HG03565 (cell line): ENCODE measurements at regions not wholly inside any gene's neighbourhood (a gene's known extent, or its start where the extent isn't known, plus 50 kb on each side); places are given as distances from the start of the nearest gene placed in this dataset.
A peak's percentile ranks its signal among the peaks of the same experiment; 100 is the strongest.

Experiments used
- ATAC-seq: cut with Tn5 transposase; IDR thresholded peaks from one replicate; pipeline ENCODE4 v1.9.1; 2021; ENCODE audit warnings: mild to moderate bottlenecking, moderate library complexity; ENCODE audit not compliant: unreplicated experiment

- ATAC-seq, result no peak
Measured at GRCh38 chr6:156110249-156110648, 654.6 kb upstream of the NOX3 start.

DNA sequence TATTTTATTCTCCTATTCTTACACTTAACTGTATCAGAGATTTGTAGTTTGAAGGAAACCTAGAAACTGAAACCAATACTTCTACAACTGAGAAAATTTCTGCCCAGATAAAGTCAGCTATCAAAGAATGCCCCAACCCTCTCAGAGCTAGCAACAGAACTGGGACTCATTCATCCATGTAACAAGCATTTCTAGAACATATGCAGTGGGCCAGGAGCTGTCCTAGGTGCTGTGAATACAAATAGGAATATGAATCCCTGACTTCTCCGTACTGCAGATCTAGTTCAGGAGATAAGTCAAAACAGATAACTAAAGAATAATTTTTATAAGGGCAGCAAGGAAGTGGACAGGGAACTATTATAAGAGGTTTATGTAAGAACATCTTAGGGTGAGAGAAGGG is 654.1 kb upstream of the NOX3 start:
- ATAC-seq, result no peak

- ATAC-seq, result peak; percentile 56
Measured at GRCh38 chr6:156107624-156108101, 652.0 kb upstream of the NOX3 start.

DNA sequence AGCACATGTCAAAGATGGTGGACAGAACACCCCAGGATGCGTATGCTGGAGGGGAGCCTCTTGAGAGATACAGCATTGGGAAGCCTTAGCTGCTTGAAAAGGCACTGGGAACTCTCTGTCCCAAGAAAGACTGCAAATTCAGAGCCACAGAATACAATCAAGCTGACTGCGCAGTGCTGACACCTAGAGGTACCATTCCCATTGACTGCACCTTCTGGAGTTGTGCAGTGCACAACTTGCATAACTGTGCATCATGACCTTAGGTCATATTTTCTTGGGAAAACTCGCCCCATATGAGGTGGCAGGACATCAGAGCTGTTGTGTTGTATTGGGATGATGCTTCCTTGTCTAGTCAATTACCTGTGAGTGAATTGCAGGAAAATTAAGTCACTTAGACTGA is 646.5 kb upstream of the NOX3 start:
- ATAC-seq, result no peak

GRCh38 chr6:156098839-156099238 is 643.2 kb upstream of the NOX3 start:
- ATAC-seq, result no peak

- no peak for ATAC-seq
Measured at GRCh38 chr6:156087487-156087886, 631.8 kb upstream of the NOX3 start.

GRCh38 chr6:156082012-156082411 is 626.4 kb upstream of the NOX3 start:
- ATAC-seq, result no peak

- ATAC-seq, result no peak
Measured at GRCh38 chr6:156080371-156080770, 624.7 kb upstream of the NOX3 start.

DNA sequence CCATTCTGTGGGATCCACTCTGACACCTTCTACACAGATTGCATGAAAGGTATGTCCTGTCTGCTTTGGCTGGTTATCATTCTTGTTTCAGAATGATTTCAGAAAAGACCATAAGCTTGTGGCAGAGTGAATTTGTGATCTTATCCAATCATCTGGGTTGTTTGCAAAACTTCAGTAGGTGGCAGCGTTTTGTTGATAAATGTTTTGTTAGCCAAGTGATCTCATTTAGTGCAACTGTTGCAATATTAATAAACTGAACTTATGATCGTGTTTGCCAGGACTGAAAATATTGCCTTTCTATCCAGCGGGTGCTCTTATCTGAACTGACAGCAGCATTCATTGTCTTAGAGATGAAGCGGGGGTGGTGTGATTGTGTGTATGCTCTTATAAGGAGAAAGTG is 613.2 kb upstream of the NOX3 start:
- no peak for ATAC-seq

- no peak for ATAC-seq
Measured at GRCh38 chr6:156065849-156066248, 610.2 kb upstream of the NOX3 start.

DNA sequence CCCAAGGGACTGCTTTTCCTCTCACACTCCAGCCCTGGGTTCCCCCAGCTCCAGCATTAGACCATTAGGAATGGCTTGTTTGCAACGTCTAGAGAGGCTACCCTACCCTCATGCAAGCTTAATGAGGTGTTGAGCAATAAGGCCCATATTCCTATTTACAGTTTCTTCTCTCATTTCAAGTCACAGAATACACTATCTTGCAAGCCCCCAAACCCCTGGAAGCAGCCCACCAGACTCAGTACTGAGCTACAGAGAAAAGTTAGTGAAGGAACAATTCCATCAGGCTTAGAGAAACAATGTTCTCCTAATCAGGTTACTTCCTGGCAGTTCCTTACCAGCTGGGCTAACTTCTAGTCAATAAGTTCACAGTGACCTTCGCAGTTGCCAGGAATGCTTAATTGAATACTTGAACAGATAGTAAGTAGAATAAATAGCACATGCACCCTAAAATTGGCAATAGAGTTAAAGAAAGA is 606.5 kb upstream of the NOX3 start:
- no peak for ATAC-seq

- ATAC-seq, result no peak
Measured at GRCh38 chr6:156061465-156061864, 605.8 kb upstream of the NOX3 start.

DNA sequence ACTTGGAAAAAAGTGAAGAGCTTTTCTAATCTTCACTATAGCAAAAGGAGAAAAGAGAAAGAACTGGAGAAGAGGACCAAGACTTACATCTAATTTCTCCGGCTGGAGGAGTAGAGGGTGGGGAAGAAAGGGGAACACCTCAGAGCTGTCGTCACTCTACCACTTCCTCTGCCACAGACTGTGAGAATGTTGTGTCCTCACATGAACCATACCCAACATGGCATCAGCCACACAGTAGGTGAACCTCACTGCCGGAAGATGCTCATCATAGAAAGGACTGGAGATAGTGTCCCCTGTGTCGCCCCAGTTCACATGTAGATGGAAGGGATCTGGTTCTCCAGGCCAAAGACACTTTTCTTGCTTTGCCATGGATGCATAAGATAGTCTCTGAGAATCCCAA is 604.4 kb upstream of the NOX3 start:
- no peak for ATAC-seq

- no peak for ATAC-seq
Measured at GRCh38 chr6:156058356-156058755, 602.7 kb upstream of the NOX3 start.

DNA sequence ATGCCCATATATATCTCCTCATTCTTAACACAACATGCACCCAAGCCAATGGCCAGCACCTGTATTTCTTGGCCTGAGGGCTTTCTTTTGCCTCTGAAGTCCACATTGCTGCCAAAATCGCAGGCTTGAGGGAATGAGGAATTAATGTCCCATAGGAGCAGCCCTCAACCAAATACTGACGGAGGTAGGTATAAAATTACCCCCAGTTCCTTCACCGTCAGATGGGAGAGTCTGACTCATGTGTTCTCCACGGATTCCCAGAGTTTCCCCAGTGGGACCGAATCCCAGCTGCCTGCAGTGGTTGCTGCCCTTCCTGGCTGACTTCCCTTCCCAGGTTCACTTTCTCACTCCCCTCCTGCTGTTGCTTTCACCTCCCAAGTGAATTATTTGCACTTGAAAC is 602.2 kb upstream of the NOX3 start:
- ATAC-seq, result no peak

GRCh38 chr6:156056085-156056484 is 600.4 kb upstream of the NOX3 start:
- no peak for ATAC-seq

GRCh38 chr6:156053626-156054025 is 598.0 kb upstream of the NOX3 start:
- ATAC-seq, result no peak

DNA sequence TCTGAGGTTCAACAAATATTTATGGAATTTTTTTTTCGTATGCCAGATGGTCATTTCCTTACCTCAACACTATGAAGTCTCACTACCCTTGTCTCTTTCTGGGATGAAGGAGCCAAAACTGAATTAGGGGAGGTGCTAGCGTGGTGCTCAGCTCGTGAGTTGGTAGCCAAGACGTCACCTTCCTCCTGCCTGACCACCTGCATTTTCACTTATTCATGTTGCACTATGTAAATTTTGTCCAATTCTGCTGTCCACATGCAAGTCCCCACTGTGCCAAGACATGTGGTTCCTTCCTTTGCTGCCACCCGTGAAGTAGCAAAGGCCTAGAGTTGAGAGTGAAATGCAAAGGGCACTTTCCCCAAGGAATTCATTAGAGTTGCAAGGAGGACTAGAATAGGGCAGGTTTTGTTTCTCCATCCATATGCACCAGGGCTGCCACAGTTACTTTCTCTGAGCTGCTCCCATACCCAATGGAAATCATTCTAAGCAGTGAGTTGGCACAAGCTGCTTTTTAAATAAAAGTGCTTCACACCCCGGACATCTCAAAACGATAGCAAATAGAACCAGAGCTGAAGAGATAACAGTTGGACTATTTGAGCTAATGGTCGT is 591.3 kb upstream of the NOX3 start:
- ATAC-seq, result no peak

DNA sequence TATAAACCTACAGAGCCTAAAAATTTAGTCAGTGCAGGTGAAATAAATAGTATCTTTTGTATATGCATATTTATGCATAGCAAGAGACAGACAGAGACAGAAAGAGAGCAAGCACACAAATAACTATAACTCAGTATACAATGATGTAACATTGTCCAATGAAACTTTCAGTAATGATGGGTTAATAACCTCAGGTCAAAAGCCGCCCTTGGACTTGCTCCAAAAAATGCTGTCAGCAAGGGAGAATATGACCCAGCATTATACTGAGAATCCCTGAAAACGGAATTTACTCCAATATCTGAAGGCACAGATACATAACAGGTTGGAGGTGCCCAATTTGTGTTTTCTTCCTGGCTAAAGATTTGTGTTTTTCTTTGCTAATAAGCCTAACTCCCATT is 590.6 kb upstream of the NOX3 start:
- ATAC-seq, result no peak

DNA sequence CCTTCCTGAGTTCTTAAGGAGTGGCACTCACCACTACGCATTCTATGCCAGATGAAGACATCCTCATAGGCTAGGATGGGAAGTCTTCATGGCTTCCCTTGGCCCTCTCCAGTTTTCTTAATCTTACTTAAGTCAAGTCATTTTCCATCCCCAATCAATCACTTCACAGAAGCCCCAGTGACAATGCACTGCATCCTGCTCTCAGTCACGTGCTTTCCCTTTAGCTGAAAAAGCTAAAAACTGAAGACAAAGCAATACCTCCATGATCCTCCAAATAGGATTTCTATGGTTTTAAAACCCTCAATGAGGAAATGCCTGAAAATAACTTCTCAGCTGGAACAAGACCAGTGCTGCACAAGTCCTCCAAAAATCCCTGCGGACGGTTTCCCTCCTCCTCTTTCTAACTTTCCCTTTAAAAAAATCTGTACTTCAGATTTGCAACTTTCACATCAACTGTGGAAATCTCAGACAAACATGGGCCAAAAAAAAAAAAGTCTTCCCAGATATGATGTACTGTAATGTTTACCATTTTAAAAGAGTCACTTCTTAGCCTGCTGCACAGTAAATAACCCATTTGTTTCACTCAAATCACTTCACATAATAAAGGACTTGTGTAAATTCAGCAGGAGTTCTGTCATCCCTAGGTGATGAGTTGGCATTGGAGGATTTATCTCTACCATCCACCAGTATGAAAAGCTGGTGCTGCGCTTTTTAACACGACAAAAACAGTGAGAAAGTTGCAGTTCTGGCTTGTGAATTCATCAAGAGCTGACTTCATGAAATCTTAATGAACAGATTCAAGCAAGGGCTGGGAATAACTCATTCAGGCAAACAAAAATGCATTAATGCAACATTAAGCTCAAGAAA is 590.0 kb upstream of the NOX3 start:
- no peak for ATAC-seq

DNA sequence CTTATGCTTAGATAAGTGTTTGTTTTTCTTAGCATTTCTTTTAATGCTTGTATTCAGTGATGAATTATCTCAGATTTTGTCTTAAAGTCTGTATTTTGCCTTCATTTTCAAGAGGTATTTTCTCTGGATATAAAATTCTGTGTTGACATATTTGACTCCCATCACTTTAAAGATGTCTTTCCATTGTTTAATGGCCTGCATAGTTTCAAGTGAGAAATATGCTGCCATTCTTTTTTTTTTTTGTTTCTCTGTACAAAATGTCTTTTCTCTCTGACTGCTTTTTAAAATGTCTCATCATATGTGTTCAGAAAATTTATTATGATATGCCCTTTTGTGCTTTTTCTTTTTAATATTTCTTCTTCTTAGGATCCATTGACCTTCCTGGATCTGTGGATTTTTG is 578.0 kb upstream of the NOX3 start:
- no peak for ATAC-seq

DNA sequence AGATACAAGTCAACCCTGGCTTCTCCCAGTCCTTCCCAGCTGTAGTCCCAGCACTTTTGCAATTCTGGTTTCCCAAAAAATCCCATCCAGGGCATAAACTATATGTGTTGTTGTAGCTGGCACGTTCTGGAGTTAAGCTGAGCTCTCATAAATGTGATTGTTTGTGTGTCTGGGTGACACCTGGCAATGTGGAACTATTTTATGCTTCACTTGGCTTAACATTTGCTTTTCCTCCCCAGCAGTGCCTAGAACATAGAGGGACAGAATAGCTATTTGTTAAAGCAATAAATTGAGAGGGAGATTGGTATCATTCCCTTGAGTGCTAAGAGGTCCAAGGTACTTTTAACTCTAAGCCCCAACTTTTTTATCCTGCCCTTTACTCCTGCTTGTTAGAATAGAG is 575.9 kb upstream of the NOX3 start:
- ATAC-seq, result no peak
